H9 (cell line): ENCODE measurements at regions not wholly inside any gene's neighbourhood (a gene's known extent, or its start where the extent isn't known, plus 50 kb on each side); places are given as distances from the start of the nearest gene placed in this dataset.

Experiments
- DNase-seq: peaks from one replicate; pipeline ENCODE4 v3.0.0-alpha.2; 2017
- H2AFZ ChIP-seq: one replicate; pipeline ENCODE4 v1.6.1; 2013; ENCODE audit warnings: mild to moderate bottlenecking, low read length, control low read depth, moderate library complexity
- H2AK5ac ChIP-seq: 2 replicates; pipeline ENCODE4 v1.6.1; 2013; ENCODE audit warnings: low read length, control low read depth, mixed read lengths; ENCODE audit not compliant: insufficient read length
- H2BK120ac ChIP-seq: one replicate; pipeline ENCODE4 v1.6.1; 2013; ENCODE audit warnings: low read depth, mild to moderate bottlenecking, low read length, control low read depth, inconsistent platforms; ENCODE audit not compliant: poor library complexity, severe bottlenecking
- H2BK12ac ChIP-seq: 2 replicates; pipeline ENCODE4 v1.6.1; 2013; ENCODE audit warnings: low read length, control low read depth, mixed read lengths, low read depth; ENCODE audit not compliant: insufficient read length
- H2BK15ac ChIP-seq: 2 replicates; pipeline ENCODE4 v1.6.1; 2013; ENCODE audit warnings: low read depth, low read length, control low read depth
- H2BK20ac ChIP-seq: one replicate; pipeline ENCODE4 v1.6.1; 2013; ENCODE audit warnings: low read depth, mild to moderate bottlenecking, low read length, control low read depth, inconsistent platforms; ENCODE audit not compliant: poor library complexity, severe bottlenecking
- H2BK5ac ChIP-seq: 2 replicates; pipeline ENCODE4 v1.6.1; 2013; ENCODE audit warnings: low read length, control low read depth, mixed read lengths; ENCODE audit not compliant: insufficient read length
- H3K14ac ChIP-seq: 2 replicates; pipeline ENCODE4 v1.6.1; 2013; ENCODE audit warnings: low read length, control low read depth; ENCODE audit not compliant: insufficient read depth
- H3K18ac ChIP-seq: 2 replicates; pipeline ENCODE4 v1.6.1; 2013; ENCODE audit warnings: low read depth, mild to moderate bottlenecking, mixed read lengths, low read length, control low read depth; ENCODE audit not compliant: insufficient read length
- H3K23ac ChIP-seq: 2 replicates; pipeline ENCODE4 v1.6.1; 2013; ENCODE audit warnings: low read length, control low read depth, mixed read lengths, low read depth; ENCODE audit not compliant: insufficient read length
- H3K23me2 ChIP-seq: 2 replicates; pipeline ENCODE4 v1.6.1; 2013; ENCODE audit warnings: low read depth, mild to moderate bottlenecking, mixed read lengths, low read length, control low read depth; ENCODE audit not compliant: insufficient read length, poor library complexity, severe bottlenecking
- H3K27ac ChIP-seq: 2 replicates; pipeline ENCODE4 v1.5.1; 2013; ENCODE audit warnings: low read length, control low read depth, mixed read lengths, low read depth; ENCODE audit not compliant: insufficient read length
- H3K27me3 ChIP-seq: 2 replicates; pipeline ENCODE4 v1.6.1; 2013; ENCODE audit warnings: low read length, control low read depth, inconsistent platforms; ENCODE audit not compliant: insufficient read depth
- H3K4ac ChIP-seq: 2 replicates; pipeline ENCODE4 v1.6.1; 2013; ENCODE audit warnings: low read depth, mild to moderate bottlenecking, control low read depth, inconsistent platforms, low read length, moderate library complexity
- H3K4me1 ChIP-seq: 2 replicates; pipeline ENCODE4 v1.6.1; 2013; ENCODE audit warnings: low read length, control low read depth, inconsistent platforms; ENCODE audit not compliant: insufficient read depth
- H3K4me2 ChIP-seq: 2 replicates; pipeline ENCODE4 v1.6.1; 2013; ENCODE audit warnings: low read length, control low read depth, mixed read lengths; ENCODE audit not compliant: insufficient read length, insufficient read depth
- H3K56ac ChIP-seq: 2 replicates; pipeline ENCODE4 v1.6.1; 2013; ENCODE audit warnings: low read depth, mild to moderate bottlenecking, mixed read lengths, low read length, control low read depth; ENCODE audit not compliant: insufficient read length
- H3K79me1 ChIP-seq: 2 replicates; pipeline ENCODE4 v1.6.1; 2013; ENCODE audit warnings: low read depth, mild to moderate bottlenecking, moderate library complexity, low read length, control low read depth, inconsistent platforms; ENCODE audit not compliant: insufficient read depth, poor library complexity, severe bottlenecking
- H3K79me2 ChIP-seq: 2 replicates; pipeline ENCODE4 v1.6.1; 2013; ENCODE audit warnings: low read length, control low read depth, inconsistent platforms; ENCODE audit not compliant: insufficient read depth
- H3K9ac ChIP-seq: 2 replicates; pipeline ENCODE4 v1.6.1; 2013; ENCODE audit warnings: low read length, control low read depth, mixed read lengths; ENCODE audit not compliant: insufficient read length; ENCODE audit errors: extremely low read depth
- H3K9me3 ChIP-seq: one replicate; pipeline ENCODE4 v1.6.1; 2013; ENCODE audit warnings: low read depth, low read length, inconsistent platforms; ENCODE audit not compliant: control insufficient read depth
- H3T11ph ChIP-seq: one replicate; pipeline ENCODE4 v1.6.1; 2013; ENCODE audit warnings: mild to moderate bottlenecking, low read length, control low read depth, inconsistent platforms
- H4K20me1 ChIP-seq: one replicate; pipeline ENCODE4 v1.6.1; 2013; ENCODE audit not compliant: control insufficient read depth, insufficient read length, insufficient read depth
- H4K5ac ChIP-seq: 2 replicates; pipeline ENCODE4 v1.6.1; 2013; ENCODE audit warnings: low read depth, mild to moderate bottlenecking, mixed read lengths, low read length, control low read depth; ENCODE audit not compliant: insufficient read length
- H4K8ac ChIP-seq: replicated peaks from 2 replicates; pipeline ENCODE4 v1.6.1; 2013; ENCODE audit warnings: low read length, control low read depth, mixed read lengths, low read depth; ENCODE audit not compliant: insufficient read length
- H4K91ac ChIP-seq: 2 replicates; pipeline ENCODE4 v1.6.1; 2013; ENCODE audit warnings: low read depth, mild to moderate bottlenecking, moderate library complexity, mixed read lengths, low read length, control low read depth; ENCODE audit not compliant: insufficient read length
- H3K27ac Mint-ChIP-seq, 3 experiments: 2 replicates in 2 of 3; 3 replicates in 1 of 3; pipeline ENCODE4 v1.8.0; 2020 to 2021; ENCODE audit warnings: mixed read lengths in 3 of 3, mild to moderate bottlenecking in 1 of 3, moderate library complexity in 1 of 3
- H3K27me3 Mint-ChIP-seq: 2 replicates; pipeline ENCODE4 v1.8.0; 2021; ENCODE audit warnings: low read depth, mild to moderate bottlenecking, moderate library complexity, mixed read lengths
- H3K36me3 Mint-ChIP-seq, 3 experiments: 2 replicates in 2 of 3; 3 replicates in 1 of 3; pipeline ENCODE4 v1.8.0; 2020 to 2021; ENCODE audit warnings: low read depth in 3 of 3, mixed read lengths in 3 of 3; ENCODE audit not compliant: insufficient read depth in 1 of 3
- H3K4me1 Mint-ChIP-seq, 2 experiments: 2 replicates each; pipeline ENCODE4 v1.8.0; 2020; ENCODE audit warnings: mixed read lengths in 2 of 2
- H3K4me3 Mint-ChIP-seq, 2 experiments: 2 replicates in 1 of 2; 3 replicates in 1 of 2; pipeline ENCODE4 v1.8.0; 2020 to 2021; ENCODE audit warnings: mild to moderate bottlenecking in 2 of 2, mixed read lengths in 2 of 2, moderate library complexity in 1 of 2
- H3K9me3 Mint-ChIP-seq, 2 experiments: 2 replicates in 1 of 2; 3 replicates in 1 of 2; pipeline ENCODE4 v1.8.0; 2020; ENCODE audit warnings: mild to moderate bottlenecking in 2 of 2, mixed read lengths in 2 of 2, moderate library complexity in 1 of 2
- CTCF ChIP-seq: fragments of 200-600 bp; sonication (generic); conservative IDR thresholded peaks from 3 replicates; pipeline ENCODE4 v1.8.0; 2021; ENCODE audit warnings: antibody characterized with exemption, mild to moderate bottlenecking
- WGBS: extraction: QIAGEN DNeasy Blood & Tissue Kit; methylation state at CpG from one replicate; pipeline ENCODE4 v1.1.7; 2013; ENCODE audit warnings: missing lambda C conversion rate, low lambda C conversion rate, mixed read lengths; ENCODE audit not compliant: insufficient read length; ENCODE audit errors: extremely low coverage; 5-methylcytosine and 5-hydroxymethylcytosine counted together

- Histone ChIP-seq H4K20me1 (no peaks in the 10 kb centered on the region), H4K5ac (no peak overlapping the region), H2BK5ac (no peak overlapping the region), H2AK5ac (no peak overlapping the region), H3K27me3 (no peaks in the 10 kb centered on the region), H3K23me2 (no peaks in the 10 kb centered on the region), H3K14ac (no peak overlapping the region), H2BK120ac (no peak overlapping the region), H3K9ac (no peak overlapping the region), H3K4me2 (no peak overlapping the region), H3T11ph (no peak overlapping the region), H2BK12ac (no peak overlapping the region), H3K79me2 (no peaks in the 10 kb centered on the region), H2AFZ (no peak overlapping the region), H3K27ac (no peak overlapping the region), H2BK20ac (no peak overlapping the region), H4K8ac (no peak overlapping the region), H3K56ac (no peak overlapping the region), H3K18ac (no peak overlapping the region), H3K4me1 (no peaks in the 10 kb centered on the region; the same call in 1 of the 2 replicates), H3K23ac (no peak overlapping the region), H3K4ac (no peak overlapping the region), H4K91ac (no peak overlapping the region), H3K9me3 (no peaks in the 10 kb centered on the region), H2BK15ac (no peak overlapping the region), H3K79me1 (no peaks in the 10 kb centered on the region)
- H3K4me3 Mint-ChIP-seq, result no peak overlapping the region
- H3K36me3 Mint-ChIP-seq, result no peaks in the 10 kb centered on the region; a peak in 1 of 7 replicates
- H3K4me1 Mint-ChIP-seq, result peaks cover 5 to 6% of the 10 kb centered on the region in 2 experiments; a peak in 3 of 4 replicates
- WGBS, result no CpG with 5 or more reads among the region's 2 CpGs
- no peak overlapping the region for H3K27ac Mint-ChIP-seq
- no peak for DNase-seq
- no peak for TF ChIP-seq CTCF
- H3K27me3 Mint-ChIP-seq, result no peaks in the 10 kb centered on the region
- 0 out of 5 replicates have a peak, but pooled peaks cover 2 to 8% of the 10 kb centered on the region in 2 experiments for H3K9me3 Mint-ChIP-seq
Observed at GRCh38 chr7:81842361-81842760, 72.5 kb upstream of the HGF start.
